Fibroblast of villous mesenchyme (primary cell): ENCODE measurements at regions not wholly inside any gene's neighbourhood (a gene's known extent, or its start where the extent isn't known, plus 50 kb on each side); places are given as distances from the start of the nearest gene placed in this dataset.

Source experiments
- DNase-seq: peaks from one replicate; pipeline ENCODE4 v3.0.0-alpha.2; 2010; ENCODE audit warnings: low read depth
- H3K4me3 ChIP-seq: 2 replicates; pipeline ENCODE4 v1.5.1; 2011; ENCODE audit warnings: low read depth, mild to moderate bottlenecking, low read length
- CTCF ChIP-seq: IDR thresholded peaks from 2 replicates; pipeline ENCODE4 v1.5.1; 2012; ENCODE audit warnings: low read depth, mild to moderate bottlenecking, low read length; ENCODE audit not compliant: insufficient read depth

- no peak overlapping the region for H3K4me3 ChIP-seq
- no peak for DNase-seq
- no peak for TF ChIP-seq CTCF
Measured at GRCh38 chr13:70370924-70371323, 262.7 kb upstream of the KLHL1 start.

GRCh38 chr13:70366720-70367119 lies 258.5 kb upstream of the KLHL1 start:
- no peak for TF ChIP-seq CTCF
- H3K4me3 ChIP-seq, result no peak overlapping the region
- DNase-seq, result no peak

GRCh38 chr13:70363991-70364390 lies 255.7 kb upstream of the KLHL1 start:
- DNase-seq, result no peak
- no peak overlapping the region for H3K4me3 ChIP-seq
- no peak for TF ChIP-seq CTCF

GRCh38 chr13:70362820-70363570 lies 254.7 kb upstream of the KLHL1 start:
- no peak overlapping the region for H3K4me3 ChIP-seq
- TF ChIP-seq CTCF, result no peak
- no peak for DNase-seq

GRCh38 chr13:70357031-70357430 lies 248.8 kb upstream of the KLHL1 start:
- DNase-seq, result no peak
- TF ChIP-seq CTCF, result no peak
- H3K4me3 ChIP-seq, result no peak overlapping the region

- no peak for DNase-seq
- no peak for TF ChIP-seq CTCF
- H3K4me3 ChIP-seq, result no peak overlapping the region
Measured at GRCh38 chr13:70353096-70353495, 244.8 kb upstream of the KLHL1 start.
